Activated CD4-positive, alpha-beta T cell treated with anti-CD3 and anti-CD28 coated beads for 48 hours (primary cell): ENCODE measurements at regions not wholly inside any gene's neighbourhood (a gene's known extent, or its start where the extent isn't known, plus 50 kb on each side); places are given as distances from the start of the nearest gene placed in this dataset.
"Not testable (repeated sequence)": the region's sequence is repeated elsewhere in the genome, so short reads cannot be mapped to it uniquely, and the experiment has no call there.

ENCODE experiments used
- DNase-seq: peaks from one replicate; pipeline ENCODE4 v3.0.0-alpha.2; 2020

GRCh38 chr12:66733321-66733720 lies 54.4 kb upstream of the GRIP1 start:
- DNase-seq: no peak

GRCh38 chr12:66733839-66734238 lies 55.0 kb upstream of the GRIP1 start:
- no peak for DNase-seq

DNA sequence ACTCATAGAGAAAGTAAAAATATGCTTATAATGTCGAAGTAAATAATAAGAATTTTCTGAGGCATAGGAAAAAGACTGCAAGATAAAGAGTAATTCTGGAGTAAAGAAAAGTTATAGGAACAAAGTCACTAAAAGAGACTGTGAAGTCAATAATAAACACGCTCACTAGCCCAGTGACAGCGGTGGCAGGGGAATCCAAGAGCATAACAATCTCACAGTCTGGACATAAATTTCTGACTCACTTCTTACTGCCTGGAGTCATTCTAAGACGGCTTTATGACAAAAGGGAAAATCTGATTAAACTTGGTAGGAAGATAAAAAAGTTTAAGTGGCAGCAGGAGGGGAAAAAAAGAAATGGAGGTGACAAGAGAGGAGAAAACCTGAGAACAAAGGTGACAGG lies 56.4 kb upstream of the GRIP1 start:
- DNase-seq: peak; percentile 28

GRCh38 chr12:66736931-66737330 lies 58.1 kb upstream of the GRIP1 start:
- DNase-seq: no peak

DNA sequence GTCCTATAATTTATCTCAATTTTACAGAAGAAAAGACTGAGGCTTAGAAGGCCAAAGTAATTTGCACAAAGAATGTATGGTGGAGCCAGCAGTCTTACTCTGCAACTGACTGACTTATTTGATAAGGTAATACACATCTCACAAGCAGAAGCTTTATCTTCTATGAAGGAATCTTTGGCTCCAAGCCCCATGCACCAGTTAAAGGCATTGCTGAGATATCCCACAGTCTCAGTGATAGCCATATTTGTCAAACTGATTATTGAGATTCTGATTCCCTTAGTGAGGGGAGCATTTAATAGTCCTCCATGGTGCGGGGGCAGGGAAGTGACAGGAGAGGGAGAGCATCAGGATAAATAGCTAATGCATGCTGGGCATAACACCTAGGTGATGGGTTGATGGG lies 60.4 kb upstream of the GRIP1 start:
- DNase-seq: no peak

DNA sequence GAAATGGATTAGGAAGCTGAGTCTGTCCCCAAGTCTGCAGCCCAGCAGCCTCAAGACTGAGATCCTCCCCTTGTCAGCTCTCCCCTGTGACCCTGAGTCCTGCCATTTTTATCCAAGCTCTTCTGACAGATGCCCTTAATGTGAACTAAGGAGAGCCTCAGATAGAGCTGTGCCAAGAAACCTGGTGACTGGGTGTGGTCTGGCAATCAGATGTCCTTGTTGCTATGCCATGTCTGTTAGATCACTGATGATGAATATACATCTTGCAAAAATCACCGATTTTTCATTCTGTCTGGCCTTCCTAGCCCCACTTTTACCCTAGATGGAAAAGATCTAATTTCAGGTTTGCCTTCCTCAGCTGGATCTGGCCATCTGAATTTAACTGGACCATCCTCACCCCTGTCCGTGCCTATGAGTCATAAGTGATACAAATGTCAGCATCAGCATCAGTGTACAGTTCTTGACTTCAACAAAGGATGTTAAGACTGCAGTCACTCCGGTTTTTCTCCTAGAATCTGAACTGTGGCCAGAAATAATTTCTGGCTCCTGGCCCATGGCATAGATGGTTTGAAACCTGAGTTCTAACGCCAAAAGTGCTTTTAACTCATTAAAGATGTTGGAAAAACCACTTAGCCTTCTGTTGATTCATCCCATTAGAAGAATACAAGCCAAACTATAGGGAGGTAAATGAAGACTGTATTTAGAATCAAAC lies 61.2 kb upstream of the GRIP1 start:
- DNase-seq: no peak

GRCh38 chr12:66740732-66741131 lies 61.9 kb upstream of the GRIP1 start:
- no peak for DNase-seq

DNA sequence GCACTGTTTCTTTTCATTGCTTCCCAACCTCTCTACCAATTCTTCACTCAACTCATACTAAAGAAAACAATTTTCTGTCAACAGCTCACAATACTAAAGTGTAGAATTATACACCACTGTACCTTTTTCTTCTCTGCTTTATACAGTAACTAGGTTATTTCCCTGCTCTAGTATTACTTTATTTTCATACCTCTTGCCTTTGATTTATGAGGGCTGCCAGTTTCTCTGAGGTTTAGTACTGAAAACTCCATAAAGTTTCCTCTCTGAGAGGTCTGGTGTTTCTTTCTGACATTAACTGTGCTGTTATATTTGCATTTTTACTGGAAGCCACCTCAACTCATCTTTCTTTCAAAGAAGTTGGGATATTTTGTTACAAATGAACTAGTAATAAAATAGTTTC lies 63.0 kb upstream of the GRIP1 start:
- DNase-seq: no peak

DNA sequence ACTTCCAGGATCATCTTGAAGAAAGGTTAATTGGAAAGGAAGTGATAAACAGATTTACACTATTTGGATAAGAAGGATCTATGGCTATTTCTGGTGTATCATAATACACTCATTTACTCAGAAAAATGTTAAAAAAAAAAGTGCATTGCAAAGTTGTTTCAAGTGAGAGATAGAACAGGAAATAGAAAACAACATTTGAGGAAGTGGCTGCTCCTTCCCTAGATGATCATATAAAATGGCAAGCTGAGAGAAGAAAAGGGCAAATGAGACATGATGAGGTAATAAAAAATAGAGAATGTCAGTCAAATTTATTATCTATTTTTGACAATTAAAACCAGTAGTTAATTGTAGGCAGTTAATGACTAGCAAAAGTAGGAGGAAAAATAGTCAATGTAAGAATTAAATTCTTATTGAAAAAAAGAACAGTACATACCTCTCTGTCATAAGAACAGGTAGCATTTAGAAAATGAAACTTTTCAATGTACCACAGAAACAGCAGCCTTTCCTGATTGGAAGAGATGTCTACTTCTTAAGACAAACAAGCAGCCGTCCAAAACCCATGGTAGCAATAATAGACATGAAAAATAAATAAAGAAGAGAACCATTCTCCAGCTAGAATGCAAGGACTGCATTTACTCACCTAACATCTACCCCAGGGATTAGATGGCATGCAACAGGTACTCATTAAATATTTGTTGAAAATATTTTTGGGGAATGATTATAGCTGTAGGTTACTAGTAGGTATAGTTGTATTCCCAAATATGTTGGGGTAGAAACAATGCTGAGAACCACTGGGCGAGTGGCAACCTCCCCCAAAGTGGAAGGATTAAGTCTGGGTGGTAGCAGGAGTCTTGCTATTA lies 63.9 kb upstream of the GRIP1 start:
- no peak for DNase-seq

DNA sequence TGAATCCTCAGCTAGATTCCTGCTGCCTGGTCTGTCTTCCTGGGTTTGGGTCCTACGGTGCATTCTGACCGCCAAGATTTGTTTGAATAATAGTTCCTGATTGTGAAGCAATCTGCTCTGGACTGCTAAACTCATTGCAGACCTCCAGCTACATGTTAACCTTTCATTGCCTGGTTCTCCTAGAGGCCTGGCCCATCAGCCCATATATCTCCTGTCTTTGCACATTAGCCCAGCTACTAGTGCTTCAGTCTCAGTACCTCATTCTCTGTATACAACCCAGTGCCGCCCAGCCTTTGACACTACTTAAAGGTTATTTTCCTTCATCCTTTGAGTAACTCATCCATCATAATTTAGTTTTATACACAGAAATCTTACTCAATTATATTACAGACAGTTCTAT lies 65.6 kb upstream of the GRIP1 start:
- no peak for DNase-seq

GRCh38 chr12:66744956-66745383 lies 66.1 kb upstream of the GRIP1 start:
- no peak for DNase-seq

DNA sequence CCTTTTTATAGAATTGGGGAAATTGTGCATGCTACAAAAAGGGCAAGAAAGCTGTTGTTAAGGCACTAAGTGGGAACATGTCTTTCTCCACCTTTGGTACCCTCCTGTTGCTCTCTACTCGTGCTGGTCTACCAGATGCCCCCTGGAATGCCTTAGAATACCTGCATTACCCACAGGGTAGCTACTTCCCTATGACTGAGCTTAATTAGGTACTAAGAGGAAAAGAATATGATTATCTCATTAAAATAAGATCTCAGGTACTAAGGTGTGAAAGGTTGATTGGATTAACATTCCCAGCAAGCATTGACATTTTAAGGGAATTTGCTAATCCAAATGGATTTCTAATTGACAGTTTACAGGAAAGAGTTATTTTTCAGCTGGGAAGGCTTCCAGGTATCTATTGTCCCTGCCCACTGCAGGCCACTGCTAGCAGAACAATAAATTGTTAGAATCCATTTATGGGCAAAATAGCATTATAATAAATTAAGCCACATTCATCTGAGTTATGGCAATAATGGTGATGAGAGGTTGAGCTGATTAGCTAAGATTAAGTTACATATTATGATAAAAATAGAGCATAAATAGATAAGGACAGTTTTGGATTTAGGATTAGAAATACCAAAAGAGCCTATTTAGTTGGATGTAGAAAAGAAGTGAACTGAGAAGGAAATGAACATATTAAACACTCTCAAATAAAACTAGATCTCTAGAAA lies 67.8 kb upstream of the GRIP1 start:
- DNase-seq: no peak

DNA sequence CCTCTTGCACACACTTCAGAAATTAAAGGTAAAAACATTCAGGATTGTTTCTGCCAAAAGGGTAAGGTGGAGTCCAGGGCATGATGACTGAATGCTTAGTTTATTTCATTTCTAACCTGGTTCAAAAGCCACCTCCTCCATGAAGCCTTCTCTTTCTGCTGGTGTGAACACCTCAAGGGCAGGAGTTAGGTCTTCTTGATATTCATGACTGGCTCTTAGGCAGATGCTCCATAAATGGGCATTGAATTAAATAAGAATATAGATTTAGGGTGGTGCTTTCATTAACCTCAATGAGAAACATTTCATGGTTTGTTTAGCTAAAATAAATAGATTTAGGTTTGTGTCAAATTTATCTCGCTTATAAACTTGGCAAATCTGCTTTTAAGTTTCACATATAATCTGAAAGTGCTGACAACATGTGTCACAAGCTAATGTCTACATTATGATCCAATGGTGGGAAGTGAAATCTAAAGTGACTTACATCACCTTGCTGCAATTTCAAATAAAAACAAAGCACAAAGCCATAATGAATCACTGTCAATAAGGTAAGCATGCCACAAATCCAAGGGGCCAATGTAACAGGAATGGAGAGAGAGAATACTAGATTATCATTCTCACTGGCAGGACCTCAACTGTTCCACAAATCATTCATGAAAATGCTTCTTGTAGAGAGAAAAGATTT lies 72.7 kb upstream of the GRIP1 start:
- DNase-seq: no peak

DNA sequence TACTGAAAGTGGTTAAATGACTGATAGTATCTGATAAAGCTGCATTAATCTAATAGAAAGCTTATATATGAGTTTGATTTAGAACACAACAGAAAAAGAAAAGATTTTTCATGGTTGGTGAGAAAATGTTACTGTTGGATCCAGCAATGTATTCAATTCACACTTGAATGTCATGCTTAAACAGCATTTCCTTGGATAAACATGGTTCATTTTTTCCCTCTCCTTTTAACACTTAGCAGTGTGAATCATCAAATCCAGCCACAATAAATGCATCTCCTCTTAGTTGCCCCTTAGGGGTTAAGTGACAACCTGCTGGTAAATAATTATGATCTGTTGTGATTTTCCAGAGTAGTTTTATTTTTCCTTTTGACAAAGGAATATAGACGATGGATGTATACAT lies 74.9 kb upstream of the GRIP1 start:
- DNase-seq: no peak

DNA sequence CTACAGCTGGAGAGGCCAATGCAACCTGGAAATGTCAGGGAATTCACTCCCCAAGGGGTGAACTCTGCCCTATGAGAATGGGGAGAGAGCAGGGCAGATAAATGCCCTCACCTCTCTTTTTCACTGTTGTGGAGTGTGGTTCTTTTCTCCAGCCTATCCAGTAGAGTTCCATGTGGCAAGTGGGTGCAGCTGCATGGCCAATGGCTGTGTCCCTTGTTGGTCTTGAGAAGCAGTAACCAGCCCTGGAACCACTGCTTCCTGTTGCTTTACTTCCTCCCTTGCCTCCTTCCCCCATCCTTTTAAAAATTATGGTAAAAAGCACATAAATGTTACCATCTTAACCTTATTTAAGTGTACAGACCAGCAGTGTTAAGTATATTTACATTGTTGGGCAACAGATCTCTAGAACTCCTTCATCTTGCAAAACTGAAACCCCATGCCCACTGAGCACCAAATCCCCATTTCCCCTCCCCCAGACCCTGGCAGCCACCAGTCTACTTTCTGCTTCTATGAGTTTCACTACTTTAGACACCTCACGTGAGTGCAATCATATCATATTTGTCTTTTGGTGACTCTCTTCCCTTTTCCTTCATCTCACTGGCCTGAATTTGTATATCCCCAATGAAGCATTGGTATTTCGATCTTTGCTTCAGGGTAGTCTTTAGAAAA lies 77.0 kb upstream of the GRIP1 start:
- DNase-seq: no peak

DNA sequence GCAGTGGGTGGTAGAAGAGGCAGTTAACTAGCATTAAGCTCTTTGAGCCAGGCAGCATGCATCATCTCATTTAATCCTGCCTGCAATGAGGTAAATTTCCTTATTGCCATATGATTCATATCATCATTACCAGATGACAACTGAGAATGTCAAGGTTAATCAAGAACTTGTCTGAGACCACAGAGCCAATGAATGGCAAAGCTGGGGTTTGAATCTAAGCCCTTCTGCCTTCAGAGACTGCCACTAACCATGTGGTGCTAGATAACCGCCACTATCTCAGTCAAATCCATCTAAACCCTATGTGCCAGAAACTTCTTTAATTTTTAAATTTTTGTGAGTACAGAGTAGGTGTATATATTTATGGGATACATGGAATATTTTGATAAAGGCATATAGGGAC lies 77.8 kb upstream of the GRIP1 start:
- no peak for DNase-seq

- not testable (repeated sequence) for DNase-seq
Measured at GRCh38 chr12:66760122-66760521, 81.2 kb upstream of the GRIP1 start.

DNA sequence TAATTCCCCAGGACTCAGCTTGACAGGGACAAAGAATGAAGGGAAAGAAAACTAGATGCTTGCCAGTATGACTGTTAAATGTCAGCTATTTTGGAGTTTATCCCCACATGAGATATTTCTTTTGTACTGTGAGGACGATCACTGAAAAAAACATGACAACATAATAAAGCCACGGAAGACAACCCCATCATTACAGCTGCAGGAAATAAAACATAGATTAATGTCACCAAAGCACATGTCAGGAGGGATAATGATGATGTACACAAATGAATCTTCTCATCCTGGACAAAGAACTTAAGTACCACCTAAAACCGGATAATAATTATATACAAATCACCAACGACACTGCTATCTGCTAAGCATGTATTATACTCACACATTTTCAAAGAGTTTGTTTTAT lies 84.6 kb upstream of the GRIP1 start:
- DNase-seq: no peak

DNA sequence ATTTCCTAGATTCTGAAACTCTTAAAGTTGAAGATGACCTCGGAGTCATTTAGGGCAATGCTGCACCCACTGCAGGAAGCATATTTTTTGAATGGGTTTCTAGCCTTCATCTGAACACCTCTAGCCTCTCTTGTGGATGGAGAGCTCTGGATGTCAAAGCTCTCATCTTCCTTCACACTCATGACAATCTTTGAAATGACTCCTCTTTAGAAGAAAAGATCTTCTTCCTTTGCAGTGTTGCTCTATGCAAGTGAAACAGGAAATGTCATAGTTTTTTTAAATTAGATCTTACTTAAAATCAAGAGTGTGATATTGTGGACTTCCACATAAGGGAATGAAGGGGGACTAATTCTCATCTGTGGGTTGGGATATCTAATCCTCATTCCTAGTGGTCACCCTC lies 86.3 kb upstream of the GRIP1 start:
- DNase-seq: no peak

- DNase-seq: no peak
Measured at GRCh38 chr12:66767536-66767935, 88.7 kb upstream of the GRIP1 start.

DNA sequence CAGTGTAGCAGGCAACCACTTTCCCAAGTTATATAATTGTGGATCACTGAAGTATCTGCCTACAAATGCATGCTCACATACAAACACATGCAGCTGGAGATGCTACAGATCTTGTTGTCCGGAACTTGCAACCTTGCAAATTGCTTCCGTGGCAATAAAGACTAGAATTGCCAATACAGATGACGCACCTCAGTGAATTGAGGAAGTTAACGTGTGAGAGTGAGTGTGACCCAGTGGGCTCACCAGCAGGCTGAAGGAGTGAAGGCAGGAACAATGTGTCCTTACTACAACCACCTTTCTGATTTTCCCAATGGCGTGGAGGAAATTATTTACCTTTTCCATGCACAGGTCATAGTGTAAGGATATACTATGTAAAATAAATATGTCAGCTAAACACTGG lies 89.4 kb upstream of the GRIP1 start:
- no peak for DNase-seq

DNA sequence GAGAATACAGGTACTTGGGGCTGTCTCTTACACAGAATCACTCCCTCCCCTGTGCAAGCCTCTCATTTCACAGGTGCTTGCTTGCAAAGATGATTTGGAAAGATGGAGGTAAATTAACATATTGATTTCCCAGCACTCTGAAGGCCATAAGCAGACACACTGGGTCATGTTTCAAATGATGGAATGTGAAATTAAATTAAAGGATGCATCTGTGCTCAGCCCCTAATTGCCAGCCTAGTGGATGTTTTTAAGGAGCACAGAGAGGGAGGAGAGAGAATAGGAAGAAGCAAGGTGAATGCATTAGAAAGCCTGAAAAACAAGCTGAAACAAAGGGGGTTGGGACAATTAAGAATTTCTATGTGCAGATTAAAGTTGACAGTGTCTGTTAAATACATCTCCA lies 96.1 kb upstream of the GRIP1 start:
- no peak for DNase-seq

DNA sequence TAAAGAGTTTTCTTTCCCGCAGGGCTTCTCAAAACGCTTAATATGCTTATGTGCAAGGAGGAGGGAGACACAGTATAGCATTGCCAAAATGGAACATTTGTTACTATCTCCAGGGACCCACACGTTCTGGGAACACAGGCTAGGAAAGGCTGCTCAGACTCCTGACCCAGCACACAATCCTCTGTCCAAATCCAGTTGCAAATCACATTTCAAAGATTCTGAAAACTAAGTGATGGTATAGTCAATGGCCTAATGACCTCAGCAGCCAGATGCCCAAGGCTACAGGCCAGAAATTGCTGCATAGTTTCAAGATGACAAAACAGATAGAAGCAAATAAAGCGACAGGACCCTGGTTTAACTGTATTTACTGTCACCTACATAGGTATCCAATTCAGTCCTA lies 97.0 kb upstream of the GRIP1 start:
- no peak for DNase-seq
